HepG2 (cell line): ENCODE measurements at regions not wholly inside any gene's neighbourhood (a gene's known extent, or its start where the extent isn't known, plus 50 kb on each side); places are given as distances from the start of the nearest gene placed in this dataset.

Experiments used
- ATAC-seq: fragments of 200-7000 bp; cut with Tn5 transposase; 3 replicates; pipeline ENCODE4 v1.9.1; 2020; ENCODE audit warnings: mild to moderate bottlenecking, moderate library complexity
- BruUV-seq: library from RNA; stranded (reverse); fragments of 400-500 nt; replicated peaks from 2 replicates; lab custom pipeline; 2021; lab: Mats Ljungman, UMichigan
- CTCF ChIA-PET: fragments of 300-600 bp; formaldehyde crosslinking; extraction: SDS; loops from one replicate; lab custom pipeline; 2021; ENCODE audit warnings: low total read pairs, inconsistent platforms, low intra/inter-chr PET ratio; lab: Yijun Ruan, JAX
- POLR2A ChIA-PET: fragments of 350-600 bp; sonication (Branson Sonifier 250); formaldehyde crosslinking; loops from one replicate; lab custom pipeline; 2020; ENCODE audit warnings: antibody characterized with exemption, inconsistent platforms; lab: Yijun Ruan, JAX
- DNase-seq: peaks from one replicate; pipeline ENCODE4 v3.0.0-alpha.2; 2015; ENCODE audit warnings: low spot score
- FAIRE-seq: peaks from 3 replicates; lab custom pipeline; 2011; peaks lifted over from hg19 to GRCh38; lab: Jason Lieb, UNC
- H2AFZ ChIP-seq: one replicate; pipeline ENCODE4 v1.6.1; 2011; ENCODE audit warnings: low read length, inconsistent platforms
- H3K27ac ChIP-seq: fragments of 300-600 bp; 3 replicates; pipeline ENCODE4 v1.8.0; 2011; ENCODE audit warnings: mixed run types, mild to moderate bottlenecking, mixed read lengths, low read length, inconsistent platforms; ENCODE audit not compliant: insufficient read depth; ENCODE audit errors: extremely low read length
- H3K27me3 ChIP-seq, 2 experiments: fragments of 200-600 bp in 1 of 2; 2 replicates in 1 of 2; 3 replicates in 1 of 2; pipeline versions ENCODE4 v1.6.0 to v1.8.0; 2011; ENCODE audit warnings: low read length in 2 of 2, mild to moderate bottlenecking in 2 of 2, moderate library complexity in 2 of 2, inconsistent platforms in 1 of 2; ENCODE audit not compliant: insufficient read depth in 2 of 2, control insufficient read depth in 1 of 2
- H3K36me3 ChIP-seq, 2 experiments: fragments of 200-600 bp in 1 of 2; replicated peaks in 1 of 2; 2 replicates in 1 of 2; 3 replicates in 1 of 2; pipeline versions ENCODE4 v1.5.1 to v1.8.0; 2011; ENCODE audit warnings: low read length in 2 of 2, inconsistent platforms in 1 of 2; ENCODE audit not compliant: insufficient read depth in 2 of 2, control insufficient read depth in 1 of 2
- H3K4me1 ChIP-seq: 2 replicates; pipeline ENCODE4 v1.5.1; 2012; ENCODE audit warnings: low read length, inconsistent platforms; ENCODE audit not compliant: insufficient read depth
- H3K4me2 ChIP-seq: 2 replicates; pipeline ENCODE4 v1.6.0; 2011; ENCODE audit warnings: low read depth, low read length, inconsistent platforms
- H3K4me3 ChIP-seq, 3 experiments: fragments of 200-600 bp in 1 of 3; sonication (generic), shearing (Covaris generic) in 1 of 3; replicated peaks in 1 of 3; 2 replicates each; pipeline ENCODE4 v1.5.1; 2011 to 2016; ENCODE audit warnings: low read length in 3 of 3, inconsistent platforms in 2 of 3, low read depth in 2 of 3, mild to moderate bottlenecking in 2 of 3, control low read depth in 1 of 3, mixed read lengths in 1 of 3; ENCODE audit not compliant: insufficient read depth in 1 of 3
- H3K79me2 ChIP-seq: one replicate; pipeline ENCODE4 v1.6.1; 2011; ENCODE audit warnings: low read length, inconsistent platforms; ENCODE audit not compliant: insufficient read depth
- H3K9ac ChIP-seq: 2 replicates; pipeline ENCODE4 v1.6.0; 2011; ENCODE audit warnings: mild to moderate bottlenecking, low read depth, low read length, inconsistent platforms; ENCODE audit not compliant: insufficient read depth
- H3K9me3 ChIP-seq: 2 replicates; pipeline ENCODE4 v1.5.1; 2012; ENCODE audit warnings: mild to moderate bottlenecking, low read length
- H4K20me1 ChIP-seq: 2 replicates; pipeline ENCODE4 v1.6.0; 2011; ENCODE audit warnings: inconsistent platforms, mild to moderate bottlenecking, low read length, moderate library complexity; ENCODE audit not compliant: insufficient read depth
- AKNA ChIP-seq: sonication (generic); formaldehyde crosslinking; IDR thresholded peaks from 2 replicates; pipeline ENCODE4 v1.4.0; 2020; ENCODE audit warnings: missing genetic modification reagents, borderline replicate concordance
- CEBPZ ChIP-seq: IDR thresholded peaks from 2 replicates; pipeline ENCODE4 v1.6.1; 2012; ENCODE audit warnings: low read length, improper control_type of control experiment
- ESRRA ChIP-seq: sonication (generic); formaldehyde crosslinking; IDR thresholded peaks from 2 replicates; pipeline ENCODE4 v1.5.1; 2020; ENCODE audit warnings: mild to moderate bottlenecking, low read depth, missing genetic modification reagents
- FOXM1 ChIP-seq: sonication (generic); formaldehyde crosslinking; IDR thresholded peaks from 2 replicates; pipeline ENCODE4 v1.5.0; 2020; ENCODE audit warnings: missing genetic modification reagents
- PBX3 ChIP-seq: sonication (generic); formaldehyde crosslinking; IDR thresholded peaks from 2 replicates; pipeline ENCODE4 v1.8.1; 2023; ENCODE audit warnings: missing genetic modification reagents, inconsistent platforms, borderline replicate concordance
- SALL1 ChIP-seq: sonication (generic); formaldehyde crosslinking; IDR thresholded peaks from 2 replicates; pipeline ENCODE4 v1.8.0; 2022; ENCODE audit warnings: mild to moderate bottlenecking, missing genetic modification reagents
- TEF ChIP-seq: sonication (generic); formaldehyde crosslinking; IDR thresholded peaks from 2 replicates; pipeline ENCODE4 v1.5.0; 2020; ENCODE audit warnings: missing genetic modification reagents
- ZBTB20 ChIP-seq: sonication (generic); formaldehyde crosslinking; IDR thresholded peaks from 2 replicates; pipeline ENCODE4 v1.8.1; 2023; ENCODE audit warnings: missing genetic modification reagents, low read depth, mild to moderate bottlenecking, borderline replicate concordance
- ZIK1 ChIP-seq: sonication (generic); formaldehyde crosslinking; IDR thresholded peaks from 2 replicates; pipeline ENCODE4 v1.5.0; 2020; ENCODE audit warnings: mild to moderate bottlenecking, low read depth, missing genetic modification reagents, borderline replicate concordance
- ZNF317 ChIP-seq: sonication (generic); formaldehyde crosslinking; IDR thresholded peaks from 2 replicates; pipeline ENCODE4 v1.5.0; 2020; ENCODE audit warnings: mild to moderate bottlenecking, missing genetic modification reagents
- ZNF414 ChIP-seq: sonication (generic); formaldehyde crosslinking; IDR thresholded peaks from 2 replicates; pipeline ENCODE4 v1.5.0; 2020; ENCODE audit warnings: missing genetic modification reagents
- WGBS: methylation state at CpG from one replicate; pipeline ENCODE4 v1.1.6; 2017; ENCODE audit warnings: low lambda C conversion rate; 5-methylcytosine and 5-hydroxymethylcytosine counted together
- in situ Hi-C: cut with HindIII; loops from 2 replicates; pipeline ENCODE4 v1.10.0; 2017; ENCODE audit warnings: low pct_unique_long_range_greater_than_20kb; ENCODE audit not compliant: extremely low pct_ligation_motif_present
- intact Hi-C: fragments of 100-400 bp; cut with micrococcal nuclease; formaldehyde crosslinking; loops from one replicate; pipeline ENCODE4 v1.10.0; 2022; ENCODE audit not compliant: unreplicated experiment

- DNase-seq, result no peak
- CTCF ChIA-PET, result no interaction called here
- ATAC-seq, result no peak
- TF ChIP-seq ESRRA (CRISPR knock-in tag), result no peak
- TF ChIP-seq ZNF414 (CRISPR knock-in tag), result no peak
- TF ChIP-seq ZIK1, result no peak
- TF ChIP-seq ZNF317, result no peak
- no peak for TF ChIP-seq SALL1
- TF ChIP-seq CEBPZ, result no peak
- no peak for TF ChIP-seq AKNA
- TF ChIP-seq FOXM1, result no peak
- no peak for TF ChIP-seq ZBTB20 (CRISPR knock-in tag)
- TF ChIP-seq PBX3 (CRISPR knock-in tag), result no peak
- no peak for TF ChIP-seq TEF (CRISPR knock-in tag)
These were observed 62.0 kb upstream of the TUNAR start for GRCh38 chr14:95814363-95815225.

More at GRCh38 chr14:95814363-95815225, 62.0 kb upstream of the TUNAR start:
- H3K4me3 ChIP-seq, result no peak overlapping the region
- FAIRE-seq, result no peak
- H3K79me2 ChIP-seq, result no peaks in the 10 kb centered on the region
- intact Hi-C loops, result no loop called here
- no peaks in the 10 kb centered on the region for H3K36me3 ChIP-seq
- 2% methylated on average over 5 of the region's 10 CpGs for WGBS
- BruUV-seq, result no TSS peak
- no peaks in the 10 kb centered on the region for H3K9me3 ChIP-seq
- H3K27ac ChIP-seq, result no peak overlapping the region
- H3K27me3 ChIP-seq, result no peaks in the 10 kb centered on the region; a peak in 2 of 5 replicates
- in situ Hi-C loops, result no loop called here
- no peaks in the 10 kb centered on the region for H4K20me1 ChIP-seq
- H3K4me1 ChIP-seq, result no peaks in the 10 kb centered on the region
- H3K9ac ChIP-seq, result no peak overlapping the region
- POLR2A ChIA-PET, result no interaction called here
- H3K4me2 ChIP-seq, result no peak overlapping the region
- H2AFZ ChIP-seq, result no peak overlapping the region
